K562 (cell line): ENCODE measurements at regions not wholly inside any gene's neighbourhood (a gene's known extent, or its start where the extent isn't known, plus 50 kb on each side); places are given as distances from the start of the nearest gene placed in this dataset.

Experiments used
- ATAC-seq: fragments of 200-7000 bp; cut with Tn5 transposase; 3 replicates; pipeline ENCODE4 v1.9.1; 2020; ENCODE audit warnings: moderate library complexity
- BruUV-seq: library from RNA; stranded (reverse); fragments of 400-500 nt; replicated peaks from 2 replicates; lab custom pipeline; 2021; lab: Mats Ljungman, UMichigan
- CTCF ChIA-PET: fragments of 300-600 bp; formaldehyde crosslinking; extraction: SDS; loops from one replicate; lab custom pipeline; 2021; ENCODE audit warnings: low intra/inter-chr PET ratio; lab: Yijun Ruan, JAX
- POLR2A ChIA-PET: fragments of 300-600, 350-650 bp; sonication (Branson Sonifier 250); formaldehyde crosslinking; extraction: SDS; loops from one replicate; lab custom pipeline; 2021; ENCODE audit warnings: antibody characterized with exemption, inconsistent platforms; lab: Yijun Ruan, JAX
- DNase-seq, 4 experiments: peaks; one replicate each; pipeline versions ENCODE4 v3.0.0 to v3.0.0-alpha.2; 2011 to 2018; ENCODE audit warnings: low spot score in 3 of 4, mixed read lengths in 3 of 4; ENCODE audit errors: extremely low read depth in 1 of 4
- FAIRE-seq: peaks from 2 replicates; lab custom pipeline; 2011; peaks lifted over from hg19 to GRCh38; lab: Jason Lieb, UNC
- H2AFZ ChIP-seq: 2 replicates; pipeline ENCODE4 v1.6.0; 2011; ENCODE audit warnings: low read depth, low read length, control low read depth, inconsistent platforms
- H3K27ac ChIP-seq: fragments of 200-600 bp; 3 replicates; pipeline ENCODE4 v1.8.0; 2011; ENCODE audit warnings: low read depth, mild to moderate bottlenecking, control low read depth, inconsistent platforms, low read length, moderate library complexity, mixed read lengths; ENCODE audit errors: extremely low read depth
- H3K27me3 ChIP-seq, 2 experiments: fragments of 300-600 bp in 1 of 2; 2 replicates in 1 of 2; 3 replicates in 1 of 2; pipeline versions ENCODE4 v1.6.0 to v1.8.0; 2011; ENCODE audit warnings: inconsistent platforms in 2 of 2, low read length in 2 of 2, mild to moderate bottlenecking in 1 of 2, mixed read lengths in 1 of 2, moderate library complexity in 1 of 2; ENCODE audit not compliant: control insufficient read depth in 2 of 2, insufficient read depth in 2 of 2
- H3K36me3 ChIP-seq: fragments of 300-600 bp; 3 replicates; pipeline ENCODE4 v1.8.0; 2011; ENCODE audit warnings: mild to moderate bottlenecking, low read length, inconsistent platforms; ENCODE audit not compliant: control insufficient read depth, insufficient read depth
- H3K4me1 ChIP-seq, 2 experiments: fragments of 200-600 bp in 1 of 2; replicated peaks in 1 of 2; 2 replicates in 1 of 2; 3 replicates in 1 of 2; pipeline versions ENCODE4 v1.5.1 to v1.8.0; 2011; ENCODE audit warnings: inconsistent platforms in 2 of 2, low read length in 2 of 2, mild to moderate bottlenecking in 1 of 2, mixed read lengths in 1 of 2, moderate library complexity in 1 of 2; ENCODE audit not compliant: control insufficient read depth in 2 of 2, insufficient read depth in 2 of 2
- H3K4me2 ChIP-seq: 2 replicates; pipeline ENCODE4 v1.6.1; 2011; ENCODE audit warnings: low read length, control low read depth, inconsistent platforms, mixed read lengths; ENCODE audit not compliant: insufficient read depth
- H3K4me3 ChIP-seq: fragments of 200-600 bp; sonication (generic), shearing (Covaris generic); 2 replicates; pipeline ENCODE4 v1.5.1; 2016; ENCODE audit warnings: control low read depth, inconsistent platforms
- H3K79me2 ChIP-seq: fragments of 200-600 bp; 3 replicates; pipeline ENCODE4 v1.8.0; 2011; ENCODE audit warnings: low read length, inconsistent platforms; ENCODE audit not compliant: control insufficient read depth, insufficient read depth
- H3K9ac ChIP-seq, 2 experiments: 2 replicates each; pipeline versions ENCODE4 v1.6.0 to v1.6.1; 2011; ENCODE audit warnings: low read depth in 2 of 2, low read length in 2 of 2, control low read depth in 1 of 2, inconsistent platforms in 1 of 2, mild to moderate bottlenecking in 1 of 2, mixed read lengths in 1 of 2; ENCODE audit not compliant: insufficient read depth in 1 of 2
- H3K9me1 ChIP-seq: one replicate; pipeline ENCODE4 v1.6.0; 2011; ENCODE audit warnings: inconsistent platforms, mild to moderate bottlenecking, low read length, moderate library complexity; ENCODE audit not compliant: control insufficient read depth, insufficient read depth
- H3K9me3 ChIP-seq: replicated peaks from 2 replicates; pipeline ENCODE4 v1.5.1; 2011; ENCODE audit warnings: low read depth, low read length, inconsistent platforms; ENCODE audit not compliant: control insufficient read depth, insufficient read depth
- H4K20me1 ChIP-seq: replicated peaks from 2 replicates; pipeline ENCODE4 v1.6.1; 2011; ENCODE audit warnings: low read length, inconsistent platforms, mixed read lengths; ENCODE audit not compliant: control insufficient read depth, insufficient read depth
- GABPB1 ChIP-seq: sonication (generic); formaldehyde crosslinking; IDR thresholded peaks from 2 replicates; pipeline ENCODE4 v1.8.0; 2022; ENCODE audit warnings: mild to moderate bottlenecking, missing genetic modification reagents
- KLF13 ChIP-seq: fragments of 450-650 bp; IDR thresholded peaks from 2 replicates; pipeline ENCODE4 v1.6.1; 2016; ENCODE audit warnings: missing genetic modification characterization, low read depth, mild to moderate bottlenecking, missing compliant biosample characterization, moderate library complexity, borderline replicate concordance
- MLLT1 ChIP-seq, 2 experiments: fragments of 450-650 bp; IDR thresholded peaks; 2 replicates each; pipeline ENCODE4 v1.6.1; 2016
- PHB ChIP-seq: fragments of 250-450 bp; sonication (Bioruptor Pico); IDR thresholded peaks from 2 replicates; pipeline ENCODE4 v1.5.0; 2021
- WGBS: fragments of 100-300 bp; shearing (Covaris generic); methylation state at CpG from one replicate; pipeline ENCODE4 v1.1.6; 2016; ENCODE audit warnings: low coverage, mixed read lengths; ENCODE audit not compliant: insufficient coverage; ENCODE audit errors: missing lambda C conversion rate; 5-methylcytosine and 5-hydroxymethylcytosine counted together
- in situ Hi-C: fragments of 300-500 bp; cut with MboI; formaldehyde crosslinking; loops from 4 replicates; pipeline ENCODE4 v1.15.0; 2018; ENCODE audit warnings: inconsistent platforms, mixed read lengths
- intact Hi-C: fragments of 100-400 bp; cut with micrococcal nuclease; formaldehyde crosslinking; loops from 2 replicates; pipeline ENCODE4 v1.14.2; 2022
- TF ChIP-seq, protein P1 (sequence below): sonication (generic); formaldehyde crosslinking; IDR thresholded peaks from 2 replicates; pipeline ENCODE4 v1.8.1; 2023; ENCODE audit warnings: missing genetic modification reagents, mild to moderate bottlenecking, borderline replicate concordance

GRCh38 chr9:91004484-91004883, 202.9 kb downstream of the SYK start:
- CTCF ChIA-PET = no interaction called here
- H3K27ac ChIP-seq = no peak overlapping the region
- H3K4me3 ChIP-seq = no peak overlapping the region
- POLR2A ChIA-PET = no interaction called here
- H3K79me2 ChIP-seq = no peaks in the 10 kb centered on the region
- DNase-seq (no peak), FAIRE-seq (no peak), ATAC-seq (no peak)
- no peaks in the 10 kb centered on the region; a peak in 2 of 5 replicates for H3K4me1 ChIP-seq
- no peaks in the 10 kb centered on the region for H3K9me3 ChIP-seq
- no peak overlapping the region for H2AFZ ChIP-seq
- in situ Hi-C loops = no loop called here
- no peak overlapping the region for H3K4me2 ChIP-seq
- 0% methylated on average over 2 of the region's 6 CpGs for WGBS
- no peak overlapping the region for H3K9ac ChIP-seq
- H4K20me1 ChIP-seq = no peaks in the 10 kb centered on the region
- no peaks in the 10 kb centered on the region for H3K36me3 ChIP-seq
- intact Hi-C loops = no loop called here
- TF ChIP-seq PHB (no peak), MLLT1 (IDR thresholded peaks at IDR 0.05) (no peak), GABPB1 (CRISPR knock-in tag) (no peak), KLF13 (no peak)
- TF ChIP-seq, protein P1, sequence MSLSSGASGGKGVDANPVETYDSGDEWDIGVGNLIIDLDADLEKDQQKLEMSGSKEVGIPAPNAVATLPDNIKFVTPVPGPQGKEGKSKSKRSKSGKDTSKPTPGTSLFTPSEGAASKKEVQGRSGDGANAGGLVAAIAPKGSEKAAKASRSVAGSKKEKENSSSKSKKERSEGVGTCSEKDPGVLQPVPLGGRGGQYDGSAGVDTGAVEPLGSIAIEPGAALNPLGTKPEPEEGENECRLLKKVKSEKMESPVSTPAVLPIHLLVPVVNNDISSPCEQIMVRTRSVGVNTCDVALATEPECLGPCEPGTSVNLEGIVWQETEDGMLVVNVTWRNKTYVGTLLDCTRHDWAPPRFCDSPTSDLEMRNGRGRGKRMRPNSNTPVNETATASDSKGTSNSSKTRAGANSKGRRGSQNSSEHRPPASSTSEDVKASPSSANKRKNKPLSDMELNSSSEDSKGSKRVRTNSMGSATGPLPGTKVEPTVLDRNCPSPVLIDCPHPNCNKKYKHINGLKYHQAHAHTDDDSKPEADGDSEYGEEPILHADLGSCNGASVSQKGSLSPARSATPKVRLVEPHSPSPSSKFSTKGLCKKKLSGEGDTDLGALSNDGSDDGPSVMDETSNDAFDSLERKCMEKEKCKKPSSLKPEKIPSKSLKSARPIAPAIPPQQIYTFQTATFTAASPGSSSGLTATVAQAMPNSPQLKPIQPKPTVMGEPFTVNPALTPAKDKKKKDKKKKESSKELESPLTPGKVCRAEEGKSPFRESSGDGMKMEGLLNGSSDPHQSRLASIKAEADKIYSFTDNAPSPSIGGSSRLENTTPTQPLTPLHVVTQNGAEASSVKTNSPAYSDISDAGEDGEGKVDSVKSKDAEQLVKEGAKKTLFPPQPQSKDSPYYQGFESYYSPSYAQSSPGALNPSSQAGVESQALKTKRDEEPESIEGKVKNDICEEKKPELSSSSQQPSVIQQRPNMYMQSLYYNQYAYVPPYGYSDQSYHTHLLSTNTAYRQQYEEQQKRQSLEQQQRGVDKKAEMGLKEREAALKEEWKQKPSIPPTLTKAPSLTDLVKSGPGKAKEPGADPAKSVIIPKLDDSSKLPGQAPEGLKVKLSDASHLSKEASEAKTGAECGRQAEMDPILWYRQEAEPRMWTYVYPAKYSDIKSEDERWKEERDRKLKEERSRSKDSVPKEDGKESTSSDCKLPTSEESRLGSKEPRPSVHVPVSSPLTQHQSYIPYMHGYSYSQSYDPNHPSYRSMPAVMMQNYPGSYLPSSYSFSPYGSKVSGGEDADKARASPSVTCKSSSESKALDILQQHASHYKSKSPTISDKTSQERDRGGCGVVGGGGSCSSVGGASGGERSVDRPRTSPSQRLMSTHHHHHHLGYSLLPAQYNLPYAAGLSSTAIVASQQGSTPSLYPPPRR (CRISPR knock-in tag) = no peak
- H3K9me1 ChIP-seq = no peaks in the 10 kb centered on the region
- no TSS peak for BruUV-seq
- H3K27me3 ChIP-seq = peaks cover 0 to 13% of the 10 kb centered on the region in 2 experiments; a peak in 2 of 5 replicates
